Loucy (cell line): ENCODE measurements at regions not wholly inside any gene's neighbourhood (a gene's known extent, or its start where the extent isn't known, plus 50 kb on each side); places are given as distances from the start of the nearest gene placed in this dataset.

Experiments
- H2AFZ ChIP-seq: fragments of 200-600 bp; sonication (generic); 2 replicates; pipeline ENCODE4 v1.6.0; 2016; ENCODE audit warnings: antibody characterized with exemption, mild to moderate bottlenecking, low read length, moderate library complexity
- H3F3A ChIP-seq: fragments of 200-600 bp; 2 replicates; pipeline ENCODE4 v1.6.0; 2016; ENCODE audit warnings: antibody characterized with exemption, low read depth, mild to moderate bottlenecking
- H3K27me3 ChIP-seq: fragments of 200-600 bp; sonication (generic); 2 replicates; pipeline ENCODE4 v1.6.1; 2014; ENCODE audit warnings: low read length, mild to moderate bottlenecking; ENCODE audit not compliant: insufficient read depth, poor library complexity, severe bottlenecking
- H3K36me3 ChIP-seq: fragments of 200-600 bp; sonication (generic); 2 replicates; pipeline ENCODE4 v1.6.1; 2016; ENCODE audit warnings: low read length; ENCODE audit not compliant: insufficient read depth
- H3K4me1 ChIP-seq: fragments of 200-600 bp; sonication (generic); 2 replicates; pipeline ENCODE4 v1.5.1; 2014; ENCODE audit warnings: low read length, mild to moderate bottlenecking; ENCODE audit not compliant: insufficient read depth, poor library complexity, severe bottlenecking
- H3K4me2 ChIP-seq: fragments of 200-600 bp; sonication (generic); 2 replicates; pipeline ENCODE4 v1.6.0; 2014; ENCODE audit warnings: antibody characterized with exemption, low read length, low read depth, mild to moderate bottlenecking; ENCODE audit not compliant: poor library complexity, severe bottlenecking
- H3K4me3 ChIP-seq: fragments of 200-600 bp; sonication (generic); 2 replicates; pipeline ENCODE4 v1.5.1; 2014; ENCODE audit warnings: low read length, mild to moderate bottlenecking, mixed read lengths; ENCODE audit not compliant: poor library complexity, severe bottlenecking
- H3K79me2 ChIP-seq: fragments of 200-600 bp; sonication (generic); 2 replicates; pipeline ENCODE4 v1.6.1; 2014; ENCODE audit warnings: low read length; ENCODE audit not compliant: insufficient read depth
- H3K9ac ChIP-seq: fragments of 200-600 bp; sonication (generic); 2 replicates; pipeline ENCODE4 v1.6.0; 2014; ENCODE audit warnings: mild to moderate bottlenecking, low read depth, low read length, moderate library complexity; ENCODE audit not compliant: poor library complexity, severe bottlenecking
- H3K9me2 ChIP-seq: fragments of 200-600 bp; sonication (generic); replicated peaks from 2 replicates; pipeline ENCODE4 v1.6.1; 2016; ENCODE audit warnings: low read depth, low read length, mixed read lengths
- H3K9me3 ChIP-seq: fragments of 200-600 bp; sonication (generic); 2 replicates; pipeline ENCODE4 v1.6.1; 2014; ENCODE audit warnings: mild to moderate bottlenecking, antibody characterized with exemption, low read length, low read depth; ENCODE audit not compliant: insufficient read depth
- H4K20me1 ChIP-seq: fragments of 200-600 bp; sonication (generic); 2 replicates; pipeline ENCODE4 v1.6.0; 2014; ENCODE audit warnings: antibody characterized with exemption, low read length, mild to moderate bottlenecking; ENCODE audit not compliant: insufficient read depth, poor library complexity, severe bottlenecking
- CTCF ChIP-seq: fragments of 200-600 bp; sonication (generic); conservative IDR thresholded peaks from 2 replicates; pipeline ENCODE4 v1.5.1; 2014; ENCODE audit warnings: mild to moderate bottlenecking, antibody characterized with exemption, low read length
- EZH2phosphoT487 ChIP-seq: fragments of 200-600 bp; IDR thresholded peaks from 2 replicates; pipeline ENCODE4 v1.6.1; 2018; ENCODE audit warnings: antibody characterized with exemption, mild to moderate bottlenecking, moderate library complexity, borderline replicate concordance

GRCh38 chr14:89493877-89494634 is 77.0 kb upstream of the FOXN3 start:
- peaks cover 5% of the 10 kb centered on the region for H4K20me1 ChIP-seq
- no peaks in the 10 kb centered on the region for H3K9me2 ChIP-seq
- H3K4me2 ChIP-seq: no peak overlapping the region
- H3K4me3 ChIP-seq: no peak overlapping the region
- peaks cover 21% of the 10 kb centered on the region; the same call in 1 of the 2 replicates for H3K79me2 ChIP-seq
- 0 out of 2 replicates have a peak, but pooled peaks cover 3% of the 10 kb centered on the region for H3F3A ChIP-seq
- no peak for TF ChIP-seq CTCF
- TF ChIP-seq EZH2phosphoT487: no peak
- no peaks in the 10 kb centered on the region for H3K27me3 ChIP-seq
- H3K4me1 ChIP-seq: peaks cover 3% of the 10 kb centered on the region
- no peaks in the 10 kb centered on the region for H3K36me3 ChIP-seq
- no peak overlapping the region for H2AFZ ChIP-seq
- no peak overlapping the region for H3K9ac ChIP-seq
- H3K9me3 ChIP-seq: no peaks in the 10 kb centered on the region

- Histone ChIP-seq H3K36me3 (no peaks in the 10 kb centered on the region), H3K4me1 (peaks cover 3% of the 10 kb centered on the region), H3K4me2 (no peak overlapping the region), H3K9me3 (no peaks in the 10 kb centered on the region), H4K20me1 (peaks cover 5% of the 10 kb centered on the region), H3K4me3 (no peak overlapping the region), H3K9me2 (no peaks in the 10 kb centered on the region), H2AFZ (no peak overlapping the region), H3K9ac (no peak overlapping the region), H3F3A (0 out of 2 replicates have a peak, but pooled peaks cover 3% of the 10 kb centered on the region), H3K79me2 (peaks cover 21% of the 10 kb centered on the region; the same call in 1 of the 2 replicates), H3K27me3 (no peaks in the 10 kb centered on the region)
- no peak for TF ChIP-seq EZH2phosphoT487
- no peak for TF ChIP-seq CTCF
Observed at GRCh38 chr14:89493406-89493805, 76.4 kb upstream of the FOXN3 start.

GRCh38 chr14:89491711-89492381 is 74.8 kb upstream of the FOXN3 start:
- 0 out of 2 replicates have a peak, but pooled peaks cover 3% of the 10 kb centered on the region for H3F3A ChIP-seq

More at GRCh38 chr14:89491711-89492381, 74.8 kb upstream of the FOXN3 start:
- no peaks in the 10 kb centered on the region for H3K36me3 ChIP-seq
- H2AFZ ChIP-seq: no peak overlapping the region
- peaks cover 5% of the 10 kb centered on the region for H4K20me1 ChIP-seq
- no peaks in the 10 kb centered on the region for H3K27me3 ChIP-seq
- no peak overlapping the region for H3K9ac ChIP-seq
- H3K4me3 ChIP-seq: no peak overlapping the region
- H3K9me3 ChIP-seq: no peaks in the 10 kb centered on the region
- H3K4me2 ChIP-seq: no peak overlapping the region
- no peaks in the 10 kb centered on the region for H3K9me2 ChIP-seq
- TF ChIP-seq EZH2phosphoT487 (no peak), CTCF (no peak)
- peaks cover 21% of the 10 kb centered on the region; the same call in 1 of the 2 replicates for H3K79me2 ChIP-seq
- H3K4me1 ChIP-seq: peaks cover 3% of the 10 kb centered on the region
